Peyer's patch (tissue), 4 donors: ENCODE measurements at regions not wholly inside any gene's neighbourhood (a gene's known extent, or its start where the extent isn't known, plus 50 kb on each side); places are given as distances from the start of the nearest gene placed in this dataset.

ENCODE experiments used
- POLR2A ChIP-seq, 2 donors: fragments of 450-650 bp; IDR thresholded peaks; one replicate each; pipeline ENCODE4 v1.5.1; 2017; ENCODE audit warnings: antibody characterized with exemption in 2 of 2, mild to moderate bottlenecking in 2 of 2, moderate library complexity in 2 of 2
- TF ChIP-seq, protein P1 (sequence below), 6 experiments: fragments of 450-650 bp in 4 of 6; fragments of 200-600 bp in 2 of 6; sonication (generic) in 1 of 6; IDR thresholded peaks; one replicate each; pipeline ENCODE4 v1.5.1; 2017 to 2019; ENCODE audit warnings: antibody characterized with exemption in 6 of 6, mild to moderate bottlenecking in 3 of 6, moderate library complexity in 1 of 6

DNA sequence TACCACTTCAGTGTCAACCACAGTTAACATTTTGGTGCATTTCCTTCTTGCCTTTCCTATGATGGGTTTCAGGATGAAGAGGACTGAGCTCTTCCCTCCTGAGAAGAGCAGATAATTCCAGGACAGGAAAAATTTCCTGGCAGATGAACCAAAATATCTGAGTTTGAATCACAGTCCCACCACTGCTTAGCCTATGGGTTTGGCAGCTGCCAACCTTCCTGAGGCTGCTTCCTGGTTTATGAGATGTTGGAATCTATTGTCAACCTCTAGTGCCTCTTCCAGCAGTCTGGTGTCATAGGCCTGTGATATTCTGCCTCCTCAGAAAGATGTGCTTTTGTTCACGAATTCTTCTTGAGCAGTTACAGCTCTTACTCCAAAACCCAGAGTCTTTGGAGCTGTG lies 197.4 kb upstream of the FRMD6 start:
- TF ChIP-seq, protein P1, sequence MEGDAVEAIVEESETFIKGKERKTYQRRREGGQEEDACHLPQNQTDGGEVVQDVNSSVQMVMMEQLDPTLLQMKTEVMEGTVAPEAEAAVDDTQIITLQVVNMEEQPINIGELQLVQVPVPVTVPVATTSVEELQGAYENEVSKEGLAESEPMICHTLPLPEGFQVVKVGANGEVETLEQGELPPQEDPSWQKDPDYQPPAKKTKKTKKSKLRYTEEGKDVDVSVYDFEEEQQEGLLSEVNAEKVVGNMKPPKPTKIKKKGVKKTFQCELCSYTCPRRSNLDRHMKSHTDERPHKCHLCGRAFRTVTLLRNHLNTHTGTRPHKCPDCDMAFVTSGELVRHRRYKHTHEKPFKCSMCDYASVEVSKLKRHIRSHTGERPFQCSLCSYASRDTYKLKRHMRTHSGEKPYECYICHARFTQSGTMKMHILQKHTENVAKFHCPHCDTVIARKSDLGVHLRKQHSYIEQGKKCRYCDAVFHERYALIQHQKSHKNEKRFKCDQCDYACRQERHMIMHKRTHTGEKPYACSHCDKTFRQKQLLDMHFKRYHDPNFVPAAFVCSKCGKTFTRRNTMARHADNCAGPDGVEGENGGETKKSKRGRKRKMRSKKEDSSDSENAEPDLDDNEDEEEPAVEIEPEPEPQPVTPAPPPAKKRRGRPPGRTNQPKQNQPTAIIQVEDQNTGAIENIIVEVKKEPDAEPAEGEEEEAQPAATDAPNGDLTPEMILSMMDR (IDR thresholded peaks at IDR 0.05): no peak
- TF ChIP-seq POLR2A (IDR thresholded peaks at IDR 0.05): no peak
